GM23248 (cell line): ENCODE measurements at regions not wholly inside any gene's neighbourhood (a gene's known extent, or its start where the extent isn't known, plus 50 kb on each side); places are given as distances from the start of the nearest gene placed in this dataset.

Experiments used
- EZH2 ChIP-seq: fragments of 200-600 bp; sonication (generic); IDR thresholded peaks from 2 replicates; pipeline ENCODE4 v1.6.1; 2018; ENCODE audit warnings: antibody characterized with exemption, mild to moderate bottlenecking; ENCODE audit not compliant: insufficient read depth, poor library complexity, severe bottlenecking
- EZH2phosphoT487 ChIP-seq: fragments of 200-600 bp; sonication (generic); IDR thresholded peaks from 2 replicates; pipeline ENCODE4 v1.6.1; 2018; ENCODE audit warnings: antibody characterized with exemption, moderate library complexity, mild to moderate bottlenecking, low read depth; ENCODE audit not compliant: insufficient read depth

DNA sequence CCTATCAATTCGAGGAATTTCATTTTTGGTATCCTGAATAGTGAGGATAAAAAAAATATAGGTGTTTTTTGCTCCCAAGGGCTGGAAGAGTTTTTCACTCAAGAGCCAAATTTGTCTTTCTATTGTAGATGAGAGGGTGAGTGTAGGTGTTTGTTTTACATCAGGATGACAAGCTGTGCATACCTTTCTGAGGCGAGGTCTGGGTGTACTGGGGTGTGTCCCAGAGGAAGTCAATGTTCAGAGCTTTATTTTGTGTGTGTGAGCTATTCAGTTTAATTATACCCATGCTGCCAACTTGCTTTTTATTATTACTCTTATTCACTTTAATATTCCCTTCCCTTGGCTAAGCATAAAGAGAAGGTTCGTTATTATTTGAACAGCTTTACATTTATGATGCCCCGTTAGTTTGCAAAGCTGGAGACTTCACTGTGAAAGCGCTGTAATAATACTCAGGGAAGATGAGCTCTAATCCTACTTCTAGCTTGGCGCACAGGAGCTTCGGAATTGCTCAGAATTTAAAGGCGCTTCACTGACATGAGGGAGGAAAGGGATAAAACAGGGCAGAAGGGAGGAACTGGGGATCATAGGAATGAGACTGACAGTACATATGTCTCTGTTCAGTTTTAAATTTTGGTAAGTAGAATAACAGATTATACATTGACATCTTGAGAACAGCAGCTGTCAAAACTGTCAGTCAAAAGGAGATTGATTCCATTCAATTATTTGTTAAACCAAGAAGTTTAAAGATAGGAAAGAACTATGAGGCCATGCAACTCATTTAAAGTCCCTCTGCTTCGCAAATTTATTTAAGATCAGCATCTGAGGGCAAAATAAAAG is 117.7 kb upstream of the TP63 start:
- TF ChIP-seq EZH2 (no peak), EZH2phosphoT487 (no peak)
